ENCODE measurements at regions not wholly inside any gene's neighbourhood (a gene's known extent, or its start where the extent isn't known, plus 50 kb on each side); places are given as distances from the start of the nearest gene placed in this dataset.
A peak's percentile ranks its signal among the peaks of the same experiment; 100 is the strongest.
"Not testable (repeated sequence)": the region's sequence is repeated elsewhere in the genome, so short reads cannot be mapped to it uniquely, and the experiment has no call there.

- DNase-seq (ENCODE audit: low read depth in 2 of 2), result not testable (repeated sequence)
Measured at GRCh38 chr15:85264614-85265190, 115.7 kb upstream of the AKAP13 start.

GRCh38 chr15:85267158-85267857 lies 113.1 kb upstream of the AKAP13 start:
- not testable (repeated sequence) for DNase-seq (ENCODE audit: low read depth in 2 of 2)

DNA sequence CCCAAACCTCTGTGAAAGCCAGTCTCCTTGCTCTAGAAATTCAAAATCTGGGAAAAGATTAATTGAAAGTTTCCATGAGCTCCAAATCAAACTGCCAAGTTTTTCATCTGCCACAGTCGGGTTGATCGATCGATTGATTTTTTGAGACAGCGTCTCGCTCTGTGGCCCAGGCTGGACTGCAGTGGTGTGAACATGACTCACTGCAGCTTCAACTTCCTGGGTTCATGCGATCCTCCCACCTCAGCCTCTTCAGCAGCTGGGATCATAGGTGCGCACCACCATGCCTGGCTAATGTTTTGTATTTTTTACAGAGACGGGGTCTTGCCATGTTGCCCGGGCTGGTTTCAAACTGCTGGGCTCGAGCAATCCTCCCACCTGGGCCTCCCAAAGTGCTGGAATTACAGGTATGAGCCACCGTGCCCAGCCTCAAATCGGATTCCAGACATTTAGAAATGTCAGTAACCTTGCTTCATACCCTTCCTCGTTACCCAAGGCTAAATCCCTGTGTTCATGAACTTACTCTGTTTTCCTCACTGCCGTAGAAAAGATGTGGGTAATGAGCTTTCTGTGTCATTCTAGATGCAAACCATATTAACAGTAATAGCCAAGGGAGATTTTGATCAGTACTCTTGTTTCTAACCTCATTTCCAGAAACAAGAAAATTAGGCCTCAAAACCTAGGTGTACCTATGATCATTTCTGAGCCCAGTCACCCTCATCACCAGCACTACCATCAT lies 105.9 kb upstream of the AKAP13 start:
- no peak for DNase-seq (ENCODE audit: low read depth in 2 of 2)

DNA sequence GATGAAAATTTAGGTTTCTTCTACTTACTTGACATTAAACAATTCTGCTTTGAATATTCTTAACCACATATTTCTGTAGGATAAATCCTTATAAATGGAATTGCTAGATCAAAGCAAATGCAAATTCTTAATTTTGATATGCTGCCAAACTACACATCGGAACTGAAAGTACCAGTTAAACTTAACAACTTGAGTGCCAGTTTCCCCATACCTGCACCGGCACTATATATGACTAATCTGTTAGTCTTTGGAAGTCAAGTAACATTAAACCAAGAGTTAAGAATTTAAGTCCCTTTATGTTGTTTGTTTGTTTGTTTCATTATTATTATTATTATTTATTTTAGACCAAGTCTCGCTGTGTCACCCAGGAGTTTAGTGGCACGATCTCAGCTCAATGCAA lies 103.9 kb upstream of the AKAP13 start:
- no peak for DNase-seq (ENCODE audit: low read depth in 2 of 2)

DNA sequence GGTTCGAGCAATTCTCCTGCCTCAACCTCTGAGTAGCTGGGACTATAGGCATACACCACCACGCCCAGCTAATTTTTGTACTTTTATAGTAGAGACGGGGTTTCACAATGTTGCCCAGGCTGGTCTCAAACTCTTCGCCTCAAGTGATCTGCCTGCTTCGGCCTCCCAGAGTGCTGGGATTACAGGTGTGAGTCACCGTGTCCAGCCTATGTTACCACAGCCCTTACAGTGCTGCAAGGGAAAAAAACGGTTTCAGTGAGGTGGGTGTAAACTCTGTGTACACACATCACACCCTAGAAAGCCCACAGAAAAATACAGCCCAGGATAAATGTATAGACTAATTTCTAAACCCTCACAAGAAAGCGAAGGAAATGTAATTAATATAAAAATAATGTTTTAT lies 103.5 kb upstream of the AKAP13 start:
- DNase-seq (ENCODE audit: low read depth in 2 of 2), result no peak

DNA sequence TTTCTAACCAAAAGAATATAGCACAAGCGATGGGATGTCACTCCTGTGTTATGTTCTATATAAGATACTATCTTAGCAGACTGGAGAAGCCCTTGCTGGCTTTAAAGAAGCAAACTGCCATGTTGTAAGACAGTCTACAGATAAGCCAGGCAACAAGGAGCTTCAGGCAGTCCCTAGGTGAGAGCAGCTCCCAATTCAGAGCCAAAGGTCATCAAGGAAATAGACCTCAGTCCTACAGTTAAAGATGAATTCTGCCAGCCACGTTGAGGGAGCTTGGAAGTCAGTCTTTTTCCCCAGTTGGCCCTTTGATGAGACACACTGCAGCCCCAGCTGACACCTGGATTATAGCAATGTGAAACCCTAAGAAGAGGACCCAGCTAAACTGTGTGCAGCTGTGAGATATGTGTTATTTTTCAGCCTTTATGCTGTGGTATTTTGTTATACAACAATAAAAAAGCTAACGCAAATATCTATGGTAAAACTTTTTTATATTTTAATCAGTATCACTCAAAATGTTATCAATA lies 102.5 kb upstream of the AKAP13 start:
- DNase-seq (ENCODE audit: low read depth in 2 of 2), result no peak

DNA sequence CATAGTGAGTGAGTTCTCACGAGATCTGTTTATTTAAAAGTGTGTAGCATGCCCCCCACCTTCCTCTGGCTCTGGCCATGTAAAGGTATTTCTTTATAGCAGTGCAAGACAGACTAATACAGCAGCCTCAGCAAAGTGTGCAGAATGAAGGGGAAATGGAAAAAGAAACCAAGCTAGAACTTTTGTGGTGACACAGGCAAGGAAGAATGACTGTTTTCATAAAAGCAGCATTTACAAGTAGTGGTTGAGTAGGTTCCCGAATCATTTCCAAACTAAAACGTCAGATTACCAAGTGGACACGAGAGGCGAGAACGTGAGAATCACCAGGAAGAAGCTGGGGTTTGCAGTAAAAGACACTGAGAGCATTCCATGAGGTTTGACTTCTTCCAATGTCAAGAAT lies 100.2 kb upstream of the AKAP13 start:
- no peak for DNase-seq (ENCODE audit: low read depth in 2 of 2)

DNA sequence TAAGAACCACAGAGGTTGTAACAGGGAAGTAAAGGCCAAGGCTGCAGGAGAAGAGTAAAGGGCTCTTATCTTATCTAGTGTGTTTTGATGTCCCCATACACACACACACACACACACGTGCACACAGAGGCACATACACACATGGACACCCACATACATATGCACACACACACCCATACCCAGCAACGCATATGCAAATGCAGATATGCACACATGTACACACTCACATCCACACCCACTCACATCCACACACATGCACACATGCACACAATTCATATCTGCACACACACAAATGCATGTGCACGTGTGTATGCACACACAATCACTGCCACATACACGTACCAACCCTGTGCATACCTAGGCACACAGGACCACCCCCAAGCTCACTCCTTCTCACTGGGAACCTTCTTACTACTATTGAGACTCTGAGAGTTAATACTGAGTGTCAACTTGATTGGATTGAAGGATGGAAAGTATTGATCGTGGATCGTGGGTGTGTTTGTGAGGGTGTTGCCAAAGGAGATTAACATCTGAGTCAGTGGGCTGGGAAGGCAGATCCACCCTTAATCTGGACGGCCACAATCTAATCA lies 99.0 kb upstream of the AKAP13 start:
- DNase-seq (ENCODE audit: low read depth in 2 of 2), result no peak

GRCh38 chr15:85282504-85283115 lies 97.8 kb upstream of the AKAP13 start:
- no peak for DNase-seq (ENCODE audit: low read depth in 2 of 2)

DNA sequence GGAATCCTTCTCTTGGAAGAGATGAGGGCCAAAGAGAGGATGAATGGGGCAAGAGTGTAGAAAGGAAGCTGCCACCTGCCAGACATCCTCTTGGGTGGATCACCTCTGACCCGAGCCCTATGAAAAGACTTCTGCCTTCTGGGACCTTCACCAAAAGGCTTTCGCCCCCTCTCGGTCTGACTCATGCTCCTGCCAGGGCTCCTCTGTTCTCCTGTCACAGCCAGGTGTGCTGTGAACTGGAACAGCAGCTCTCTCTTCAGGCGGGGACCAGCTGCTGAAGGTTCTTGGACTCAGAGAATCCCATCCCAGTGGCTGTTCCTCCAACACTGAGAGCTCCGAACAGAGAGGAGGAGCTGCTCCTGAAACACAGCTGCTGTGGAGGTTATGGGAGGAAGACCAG lies 96.6 kb upstream of the AKAP13 start:
- DNase-seq (ENCODE audit: low read depth in 2 of 2), result not testable (repeated sequence)

GRCh38 chr15:85284497-85284896 lies 95.9 kb upstream of the AKAP13 start:
- no peak for DNase-seq (ENCODE audit: low read depth in 2 of 2)

DNA sequence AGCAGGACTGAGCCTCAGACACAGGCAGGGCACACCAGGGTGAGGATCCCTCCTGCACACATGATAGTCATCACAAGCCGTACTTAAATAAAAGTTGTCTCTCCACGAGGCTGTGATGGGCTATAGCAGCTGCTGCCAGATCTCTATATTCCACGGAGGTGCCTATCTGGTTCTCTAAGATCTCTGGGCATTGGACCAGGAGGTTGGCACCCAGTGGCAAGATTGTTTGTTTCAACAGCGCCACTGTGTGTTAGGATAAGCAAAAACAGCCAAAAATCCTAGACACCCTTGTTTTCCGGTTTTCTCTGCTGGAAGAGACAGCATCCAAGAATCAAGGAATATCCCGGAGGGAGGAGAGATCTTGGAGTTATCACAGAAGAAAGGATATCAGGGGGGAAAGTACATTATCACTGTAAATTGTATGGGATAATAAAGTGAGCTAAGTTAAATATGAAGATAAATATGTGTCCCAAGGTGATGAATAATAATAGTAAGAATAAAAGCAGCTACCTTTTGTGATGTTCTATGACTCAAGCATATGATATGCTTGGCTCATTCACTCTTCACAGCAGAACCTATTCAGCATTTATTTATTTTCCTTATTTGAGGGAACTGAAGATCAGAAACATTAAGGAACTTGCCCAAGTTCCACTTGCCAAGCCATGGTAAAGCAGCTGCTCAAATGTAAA lies 90.6 kb upstream of the AKAP13 start:
- DNase-seq (ENCODE audit: low read depth in 2 of 2), result no peak

GRCh38 chr15:85292583-85292982 lies 87.8 kb upstream of the AKAP13 start:
- not testable (repeated sequence) for DNase-seq (ENCODE audit: low read depth in 2 of 2)

- DNase-seq (ENCODE audit: low read depth in 2 of 2), result peak; percentile 43 to 56
Measured at GRCh38 chr15:85296615-85297402, 83.6 kb upstream of the AKAP13 start.

GRCh38 chr15:85297537-85297936 lies 82.9 kb upstream of the AKAP13 start:
- DNase-seq (ENCODE audit: low read depth in 2 of 2), result no peak

- DNase-seq (ENCODE audit: low read depth in 2 of 2), result no peak
Measured at GRCh38 chr15:85298366-85298765, 82.0 kb upstream of the AKAP13 start.

DNA sequence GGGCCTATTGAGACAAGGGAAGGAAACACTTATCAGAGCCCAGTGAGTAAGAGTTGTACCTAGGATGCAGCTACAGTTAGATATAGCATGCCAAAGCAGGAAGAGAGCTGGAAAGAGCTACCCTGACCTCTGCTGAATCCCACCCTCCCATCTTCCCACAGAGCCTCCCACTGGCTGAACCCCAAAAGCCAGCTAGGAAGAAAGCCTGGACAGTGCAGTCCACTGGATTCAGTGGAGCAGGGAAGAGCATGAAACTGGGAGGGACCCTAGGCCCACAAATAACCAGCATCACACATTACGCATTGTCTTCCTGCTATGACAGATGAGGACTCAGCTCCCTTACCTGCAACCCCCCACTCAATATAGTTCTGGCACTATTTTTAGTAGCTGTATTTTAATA lies 81.5 kb upstream of the AKAP13 start:
- no peak for DNase-seq (ENCODE audit: low read depth in 2 of 2)

DNA sequence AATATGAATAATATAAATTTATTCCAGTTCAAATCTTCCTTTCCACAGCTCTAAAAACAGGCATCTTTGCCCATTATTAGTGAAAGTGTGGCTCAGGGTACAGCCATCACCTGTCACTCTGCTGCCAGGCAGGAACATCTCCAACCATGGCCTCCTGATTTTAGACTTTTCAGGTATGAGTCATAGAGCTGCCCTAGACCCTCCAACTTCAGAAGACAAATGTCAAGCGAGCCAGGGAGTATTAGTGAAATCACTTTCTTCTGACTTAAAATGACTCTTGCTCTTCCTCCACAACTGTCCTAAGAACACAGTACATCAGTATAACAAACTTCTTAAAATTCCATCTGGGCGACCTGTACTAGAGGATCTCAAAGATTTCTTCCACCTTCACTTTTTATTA lies 78.1 kb upstream of the AKAP13 start:
- DNase-seq (ENCODE audit: low read depth in 2 of 2), result no peak

GRCh38 chr15:85305050-85305449 lies 75.4 kb upstream of the AKAP13 start:
- DNase-seq (ENCODE audit: low read depth in 2 of 2), result no peak

DNA sequence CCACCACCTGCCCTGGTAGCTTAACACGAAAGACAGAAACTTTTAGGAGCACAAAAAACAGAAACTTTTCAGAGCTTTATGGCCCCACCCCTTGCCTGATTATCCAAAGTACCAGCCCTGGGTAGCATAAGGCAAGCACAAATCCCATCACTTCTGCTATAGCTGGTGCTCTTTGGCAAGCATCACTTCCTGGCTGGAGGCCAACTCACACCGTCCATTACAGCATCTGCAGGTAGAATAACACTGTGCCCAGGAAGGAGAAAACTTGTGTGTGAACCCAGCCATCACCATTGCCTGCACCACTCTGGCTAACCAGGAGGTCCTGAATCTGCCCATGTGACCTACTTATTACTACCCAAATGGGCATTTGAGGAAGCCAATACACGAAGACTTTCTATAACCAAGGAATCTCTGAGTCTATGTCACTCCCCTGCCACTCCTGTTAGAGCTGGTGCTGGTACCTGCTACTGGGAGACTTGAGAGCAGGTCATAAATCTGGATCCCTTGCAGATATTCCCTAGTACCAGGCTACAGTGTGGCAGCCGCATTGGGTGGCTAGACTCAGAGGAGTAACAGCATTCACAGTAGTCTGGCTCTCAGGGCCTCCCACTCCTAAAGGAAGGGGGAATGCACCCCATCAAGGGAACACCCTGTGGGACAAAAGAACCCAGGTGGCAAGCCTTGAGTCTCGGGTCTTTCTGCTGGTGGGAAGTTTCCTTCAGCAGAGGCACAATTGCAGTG lies 73.3 kb upstream of the AKAP13 start:
- no peak for DNase-seq (ENCODE audit: low read depth in 2 of 2)

Data from stimulated activated CD4-positive, alpha-beta T cell treated with anti-CD3 and anti-CD28 coated beads, Interleukin-4, amount 100 ng/mL, for 48 hours (primary cell).